ENCODE measurements at regions not wholly inside any gene's neighbourhood (a gene's known extent, or its start where the extent isn't known, plus 50 kb on each side); places are given as distances from the start of the nearest gene placed in this dataset.

GRCh38 chr10:81007872-81008271 lies 470.2 kb downstream of the SH2D4B start:
- no peak for TF ChIP-seq CTCF (IDR thresholded peaks at IDR 0.05; ENCODE audit: insufficient read depth, low read depth, low read length)
- no peak for TF ChIP-seq EZH2 (IDR thresholded peaks at IDR 0.05; ENCODE audit: insufficient read depth, low read length)

All from astrocyte (in vitro differentiated cells and primary cell).